Mesendoderm (in vitro differentiated cells): ENCODE measurements at regions not wholly inside any gene's neighbourhood (a gene's known extent, or its start where the extent isn't known, plus 50 kb on each side); places are given as distances from the start of the nearest gene placed in this dataset.
A peak's percentile ranks its signal among the peaks of the same experiment; 100 is the strongest.
"Not testable (repeated sequence)": the region's sequence is repeated elsewhere in the genome, so short reads cannot be mapped to it uniquely, and the experiment has no call there.

Source experiments
- DNase-seq: peaks from one replicate; pipeline ENCODE4 v3.0.0; 2013
- H2AK5ac ChIP-seq: 2 replicates; pipeline ENCODE4 v1.6.1; 2013; ENCODE audit warnings: low read length, inconsistent platforms
- H2BK120ac ChIP-seq: 2 replicates; pipeline ENCODE4 v1.6.1; 2013; ENCODE audit warnings: low read depth, mild to moderate bottlenecking, low read length, moderate library complexity, mixed read lengths
- H2BK15ac ChIP-seq: replicated peaks from 2 replicates; pipeline ENCODE4 v1.6.1; 2013; ENCODE audit warnings: low read depth, mild to moderate bottlenecking, moderate library complexity
- H2BK5ac ChIP-seq: 2 replicates; pipeline ENCODE4 v1.6.1; 2013; ENCODE audit warnings: low read length, inconsistent platforms
- H3K18ac ChIP-seq: 2 replicates; pipeline ENCODE4 v1.6.1; 2013; ENCODE audit warnings: mild to moderate bottlenecking, low read length, mixed read lengths
- H3K23ac ChIP-seq: one replicate; pipeline ENCODE4 v1.6.1; 2013; ENCODE audit warnings: low read length
- H3K27ac ChIP-seq: 2 replicates; pipeline ENCODE4 v1.5.1; 2013; ENCODE audit warnings: low read depth, mild to moderate bottlenecking, inconsistent platforms, low read length, moderate library complexity
- H3K27me3 ChIP-seq: 2 replicates; pipeline ENCODE4 v1.6.1; 2013; ENCODE audit warnings: low read length, control low read depth, mild to moderate bottlenecking, inconsistent platforms; ENCODE audit not compliant: insufficient read depth, poor library complexity
- H3K36me3 ChIP-seq: 2 replicates; pipeline ENCODE4 v1.6.1; 2013; ENCODE audit warnings: low read length, inconsistent platforms; ENCODE audit not compliant: control insufficient read depth, insufficient read depth
- H3K4ac ChIP-seq: one replicate; pipeline ENCODE4 v1.6.1; 2013; ENCODE audit warnings: low read depth, mild to moderate bottlenecking, low read length, moderate library complexity
- H3K4me1 ChIP-seq: 2 replicates; pipeline ENCODE4 v1.6.1; 2013; ENCODE audit warnings: low read depth, low read length, inconsistent platforms; ENCODE audit not compliant: control insufficient read depth
- H3K4me2 ChIP-seq: 2 replicates; pipeline ENCODE4 v1.6.1; 2013; ENCODE audit warnings: low read length
- H3K4me3 ChIP-seq: 2 replicates; pipeline ENCODE4 v1.5.1; 2013; ENCODE audit warnings: mild to moderate bottlenecking, low read length
- H3K56ac ChIP-seq: one replicate; pipeline ENCODE4 v1.6.1; 2013; ENCODE audit warnings: low read length
- H3K79me1 ChIP-seq: 2 replicates; pipeline ENCODE4 v1.6.1; 2013; ENCODE audit warnings: low read length, inconsistent platforms
- H3K79me2 ChIP-seq: 2 replicates; pipeline ENCODE4 v1.6.1; 2013; ENCODE audit warnings: mild to moderate bottlenecking, low read length; ENCODE audit not compliant: control insufficient read depth, insufficient read depth
- H3K9ac ChIP-seq: 2 replicates; pipeline ENCODE4 v1.6.1; 2013; ENCODE audit warnings: low read length, inconsistent platforms
- H4K5ac ChIP-seq: one replicate; pipeline ENCODE4 v1.6.1; 2013; ENCODE audit warnings: low read length
- H4K8ac ChIP-seq: one replicate; pipeline ENCODE4 v1.6.1; 2013; ENCODE audit warnings: low read depth, mild to moderate bottlenecking, control low read depth, low read length, moderate library complexity
- WGBS: extraction: QIAGEN DNeasy Blood & Tissue Kit; methylation state at CpG from one replicate; pipeline ENCODE4 v1.1.7; 2013; ENCODE audit warnings: low lambda C conversion rate, missing lambda C conversion rate; ENCODE audit not compliant: insufficient coverage; ENCODE audit errors: extremely low coverage; 5-methylcytosine and 5-hydroxymethylcytosine counted together

DNA sequence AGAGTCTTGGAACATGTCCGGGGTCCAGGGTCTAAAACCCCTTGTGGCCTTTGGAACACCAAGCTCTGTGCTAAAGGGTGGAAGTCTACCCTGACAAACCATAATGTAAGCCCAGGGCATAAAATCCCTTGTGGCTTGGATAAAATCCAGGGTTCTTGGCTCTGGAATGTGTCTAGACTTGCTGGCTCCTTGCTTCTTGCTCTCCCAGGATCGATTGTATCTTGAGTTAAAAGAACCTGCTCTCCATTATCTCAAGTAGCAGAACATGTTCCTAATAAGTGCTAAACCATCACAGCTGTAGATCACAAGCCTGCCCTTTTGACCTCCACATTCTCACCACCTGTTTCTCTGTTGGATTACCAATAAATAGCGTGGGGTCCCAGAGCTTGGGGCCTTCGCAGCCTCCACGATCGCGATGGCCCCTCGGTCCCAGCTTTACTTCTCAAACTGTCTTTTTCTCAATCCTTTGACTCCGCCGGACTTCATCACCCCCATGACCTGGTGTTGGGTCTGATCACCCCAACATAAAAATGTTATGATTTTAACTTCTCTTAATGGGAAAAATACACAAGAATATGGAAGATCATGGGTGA is 100.9 kb upstream of the PCLO start:
- not testable (repeated sequence) for H3K79me2 ChIP-seq, H3K27ac ChIP-seq, H3K18ac ChIP-seq, H3K56ac ChIP-seq, H3K27me3 ChIP-seq, H3K4me2 ChIP-seq, H4K8ac ChIP-seq, H3K4me3 ChIP-seq, H2AK5ac ChIP-seq, H3K36me3 ChIP-seq, H3K79me1 ChIP-seq, H3K9ac ChIP-seq, H3K4ac ChIP-seq, H3K4me1 ChIP-seq, H2BK5ac ChIP-seq, H2BK120ac ChIP-seq, H2BK15ac ChIP-seq, H3K23ac ChIP-seq, H4K5ac ChIP-seq
- peak; percentile 21 for DNase-seq
- WGBS: no CpG with 5 or more reads among the region's 10 CpGs

DNA sequence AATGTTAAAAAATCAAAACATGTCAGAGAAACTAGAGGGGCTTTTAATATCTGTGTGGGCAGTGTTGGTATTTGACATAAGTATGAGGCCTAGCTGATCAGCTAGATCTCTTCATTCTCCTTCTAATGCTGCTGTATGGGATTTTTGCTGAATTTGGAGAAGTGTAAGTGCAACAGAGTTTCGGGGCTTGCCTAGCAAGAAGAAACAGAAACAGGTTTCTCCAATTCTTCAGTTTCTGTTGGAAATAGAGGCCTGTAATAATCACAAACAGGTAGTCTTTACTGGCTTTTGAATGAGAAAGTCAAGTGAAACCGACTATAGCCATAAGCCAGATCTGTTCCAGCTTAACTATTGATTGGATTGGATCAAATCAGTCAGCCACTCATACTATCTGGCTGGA is 96.4 kb upstream of the PCLO start:
- Histone ChIP-seq H3K79me2 (no peaks in the 10 kb centered on the region), H2BK120ac (no peak overlapping the region), H3K27me3 (no peaks in the 10 kb centered on the region), H3K4me3 (no peak overlapping the region), H2BK15ac (no peak overlapping the region), H3K56ac (no peak overlapping the region), H3K27ac (no peak overlapping the region), H3K4ac (no peak overlapping the region), H3K9ac (no peak overlapping the region), H3K18ac (no peak overlapping the region), H3K79me1 (no peaks in the 10 kb centered on the region), H3K23ac (no peak overlapping the region), H3K4me2 (no peak overlapping the region), H3K4me1 (no peaks in the 10 kb centered on the region), H2BK5ac (no peak overlapping the region), H4K8ac (no peak overlapping the region), H2AK5ac (no peak overlapping the region), H4K5ac (no peak overlapping the region), H3K36me3 (no peaks in the 10 kb centered on the region)
- WGBS: no CpG with 5 or more reads among the region's 2 CpGs
- no peak for DNase-seq

DNA sequence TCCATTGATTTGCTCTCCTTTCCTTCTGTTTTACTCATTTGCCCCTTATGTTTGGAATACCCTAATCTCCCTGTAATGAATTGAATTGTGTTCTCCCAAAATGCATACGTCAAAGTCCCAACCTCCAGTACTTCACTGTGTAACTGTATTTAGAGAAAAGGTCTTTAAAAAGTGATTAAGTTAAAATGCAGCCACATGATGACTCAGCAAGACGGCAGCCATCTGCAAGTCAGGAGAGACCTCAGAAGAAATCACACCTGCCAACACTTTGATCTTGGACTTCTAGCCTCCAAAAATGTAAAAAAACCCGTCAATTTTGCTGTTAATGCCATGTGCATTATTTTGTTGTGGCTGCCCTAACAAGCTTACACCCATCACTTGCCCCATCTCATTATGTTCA is 85.3 kb upstream of the PCLO start:
- Histone ChIP-seq H3K36me3 (no peaks in the 10 kb centered on the region), H4K5ac (no peak overlapping the region), H3K23ac (no peak overlapping the region), H3K4ac (no peak overlapping the region), H4K8ac (no peak overlapping the region), H3K9ac (no peak overlapping the region), H3K4me3 (no peak overlapping the region), H2BK15ac (no peak overlapping the region), H3K27me3 (no peaks in the 10 kb centered on the region), H3K4me2 (no peak overlapping the region), H2AK5ac (no peak overlapping the region), H3K79me1 (no peaks in the 10 kb centered on the region), H3K4me1 (no peaks in the 10 kb centered on the region), H3K79me2 (no peaks in the 10 kb centered on the region), H3K56ac (no peak overlapping the region), H3K27ac (no peak overlapping the region), H2BK120ac (no peak overlapping the region), H2BK5ac (no peak overlapping the region), H3K18ac (no peak overlapping the region)
- WGBS: no CpG with 5 or more reads among the region's 3 CpGs
- DNase-seq: peak; percentile 27

DNA sequence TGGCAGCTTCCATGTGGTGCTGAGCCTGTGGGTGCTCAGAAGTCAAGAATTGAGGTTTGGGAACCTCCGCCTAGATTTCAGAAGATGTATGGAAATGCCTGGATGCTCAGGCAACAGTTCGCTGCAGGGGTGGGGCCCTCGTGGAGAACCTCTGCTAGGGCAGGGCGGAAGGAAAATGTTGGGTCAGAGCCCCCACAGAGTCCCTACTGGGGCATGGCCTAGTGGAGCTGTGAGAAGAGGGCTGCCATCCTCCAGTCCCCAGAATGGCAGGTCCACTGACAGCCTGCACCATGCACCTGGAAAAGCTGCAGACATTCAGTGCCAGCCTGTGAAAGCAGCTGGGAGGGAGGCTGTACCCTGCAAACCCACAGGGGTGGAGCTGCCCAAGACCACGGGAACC is 56.5 kb upstream of the PCLO start:
- not testable (repeated sequence) for DNase-seq, H3K79me1 ChIP-seq, H3K27me3 ChIP-seq, H3K23ac ChIP-seq, H3K56ac ChIP-seq, H3K4me3 ChIP-seq, H4K8ac ChIP-seq, H2BK15ac ChIP-seq, H3K27ac ChIP-seq, H3K9ac ChIP-seq, H3K4me1 ChIP-seq, H3K79me2 ChIP-seq, H2AK5ac ChIP-seq, H2BK120ac ChIP-seq, H3K36me3 ChIP-seq, H4K5ac ChIP-seq, H3K18ac ChIP-seq, H3K4me2 ChIP-seq, H2BK5ac ChIP-seq
- H3K4ac ChIP-seq: peak overlapping the region; percentile 16
- WGBS: no CpG with 5 or more reads among the region's 5 CpGs

DNA sequence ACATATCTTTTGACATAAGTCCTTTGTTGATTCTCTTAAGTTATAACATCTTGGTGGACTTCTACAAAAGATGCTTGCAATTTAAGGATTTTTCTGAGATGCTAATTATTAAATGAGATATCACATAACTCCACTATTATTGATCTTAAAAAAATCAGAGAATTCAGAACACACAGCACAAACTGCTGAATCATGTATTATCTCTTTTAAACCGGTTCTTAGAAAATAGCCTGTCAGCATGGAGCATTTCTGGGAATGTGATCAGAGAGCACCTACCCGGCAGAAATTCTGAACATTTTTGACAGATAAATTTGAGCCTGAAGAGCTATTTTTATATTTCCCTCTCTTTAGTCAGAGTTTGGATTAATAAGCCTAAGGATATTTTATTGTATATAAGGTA is 50.2 kb upstream of the PCLO start:
- Histone ChIP-seq H4K5ac (no peak overlapping the region), H3K4me1 (no peaks in the 10 kb centered on the region), H3K79me2 (no peaks in the 10 kb centered on the region), H3K27ac (no peak overlapping the region), H4K8ac (no peak overlapping the region), H2AK5ac (no peak overlapping the region), H3K18ac (no peak overlapping the region), H3K4ac (no peak overlapping the region), H2BK15ac (no peak overlapping the region), H2BK5ac (no peak overlapping the region), H3K36me3 (no peaks in the 10 kb centered on the region), H3K23ac (no peak overlapping the region), H3K9ac (no peak overlapping the region), H2BK120ac (no peak overlapping the region), H3K27me3 (no peaks in the 10 kb centered on the region), H3K79me1 (no peaks in the 10 kb centered on the region), H3K56ac (no peak overlapping the region), H3K4me3 (no peak overlapping the region), H3K4me2 (no peak overlapping the region)
- no CpG with 5 or more reads among the region's 2 CpGs for WGBS
- no peak for DNase-seq
